ENCODE measurements at regions not wholly inside any gene's neighbourhood (a gene's known extent, or its start where the extent isn't known, plus 50 kb on each side); places are given as distances from the start of the nearest gene placed in this dataset.

- no peak for TF ChIP-seq CTCF (conservative IDR thresholded peaks at IDR 0.05 in 1 of 2, IDR thresholded peaks at IDR 0.05 in 1 of 2; ENCODE audit: low read depth in 1 of 2, low read length in 2 of 2)
- no peak for TF ChIP-seq EZH2 (IDR thresholded peaks at IDR 0.05; ENCODE audit: low read length, missing control alignments)
These were observed 83.1 kb upstream of the VCX start for GRCh38 chrX:7759830-7760229.

All from fibroblast of lung (primary cell).